CD4-positive, alpha-beta T cell treated with Interleukin-6 at 100 ng/mL for 8 hours (primary cell): ENCODE measurements at regions not wholly inside any gene's neighbourhood (a gene's known extent, or its start where the extent isn't known, plus 50 kb on each side); places are given as distances from the start of the nearest gene placed in this dataset.
"Not testable (repeated sequence)": the region's sequence is repeated elsewhere in the genome, so short reads cannot be mapped to it uniquely, and the experiment has no call there.

Source experiments
- DNase-seq: peaks from one replicate; pipeline ENCODE4 v3.0.0-alpha.2; 2020; ENCODE audit warnings: mixed read lengths, low spot score

- not testable (repeated sequence) for DNase-seq
These were observed 198.1 kb downstream of the FOXD4L6 start for GRCh38 chr9:40930426-40930825.

- not testable (repeated sequence) for DNase-seq
These were observed 199.0 kb downstream of the FOXD4L6 start for GRCh38 chr9:40929488-40929845.

GRCh38 chr9:40928803-40929487 lies 199.5 kb downstream of the FOXD4L6 start:
- no peak for DNase-seq

- no peak for DNase-seq
These were observed 200.4 kb downstream of the FOXD4L6 start for GRCh38 chr9:40927851-40928802.

- DNase-seq, result no peak
These were observed 201.2 kb downstream of the FOXD4L6 start for GRCh38 chr9:40927260-40927631.

GRCh38 chr9:40926404-40927259 lies 201.8 kb downstream of the FOXD4L6 start:
- DNase-seq, result no peak

- no peak for DNase-seq
These were observed 203.3 kb downstream of the FOXD4L6 start for GRCh38 chr9:40925149-40925548.

- DNase-seq, result not testable (repeated sequence)
These were observed 212.1 kb downstream of the FOXD4L6 start for GRCh38 chr9:40916399-40916783.

GRCh38 chr9:40915660-40916398 lies 212.7 kb downstream of the FOXD4L6 start:
- not testable (repeated sequence) for DNase-seq

- DNase-seq, result no peak
These were observed 213.5 kb downstream of the FOXD4L6 start for GRCh38 chr9:40914772-40915659.

GRCh38 chr9:40913928-40914673 lies 214.4 kb downstream of the FOXD4L6 start:
- no peak for DNase-seq

- DNase-seq, result no peak
These were observed 215.3 kb downstream of the FOXD4L6 start for GRCh38 chr9:40913096-40913719.

GRCh38 chr9:40912679-40913078 lies 215.8 kb downstream of the FOXD4L6 start:
- not testable (repeated sequence) for DNase-seq

- no peak for DNase-seq
These were observed 216.8 kb downstream of the FOXD4L6 start for GRCh38 chr9:40911647-40912046.

- not testable (repeated sequence) for DNase-seq
These were observed 217.5 kb downstream of the FOXD4L6 start for GRCh38 chr9:40910995-40911394.

GRCh38 chr9:40909821-40910220 lies 218.7 kb downstream of the FOXD4L6 start:
- no peak for DNase-seq

- DNase-seq, result not testable (repeated sequence)
These were observed 219.4 kb downstream of the FOXD4L6 start for GRCh38 chr9:40909111-40909510.

- no peak for DNase-seq
These were observed 220.5 kb downstream of the FOXD4L6 start for GRCh38 chr9:40907657-40908624.
